ENCODE measurements at regions not wholly inside any gene's neighbourhood (a gene's known extent, or its start where the extent isn't known, plus 50 kb on each side); places are given as distances from the start of the nearest gene placed in this dataset.

GRCh38 chr20:17852323-17852722, 116.3 kb downstream of the SNX5 start:
- no peaks in the 10 kb centered on the region for H3K79me2 ChIP-seq (ENCODE audit: insufficient read depth, low read length)
- H4K20me1 ChIP-seq (ENCODE audit: insufficient read depth) = no peaks in the 10 kb centered on the region
- no peak overlapping the region for H3K4me2 ChIP-seq (ENCODE audit: low read length)
- peaks cover 32 to 34% of the 10 kb centered on the region in 2 experiments for H3K4me1 ChIP-seq (ENCODE audit: control insufficient read depth in 1 of 2, insufficient read depth in 2 of 2, low read length in 2 of 2)
- intact Hi-C loops (cut with micrococcal nuclease) = no loop called here
- BruUV-seq (replicated peaks) = no TSS peak
- ATAC-seq = no peak
- H3K4me3 ChIP-seq (replicated peaks in 1 of 2; ENCODE audit: low read depth in 1 of 2, low read length in 2 of 2) = no peak overlapping the region
- no peak for DNase-seq (ENCODE audit: low read depth, low spot score)
- H3K9me3 ChIP-seq (ENCODE audit: control insufficient read depth in 1 of 2, insufficient read depth in 1 of 2, low read depth in 1 of 2, low read length in 2 of 2) = no peaks in the 10 kb centered on the region
- no peaks in the 10 kb centered on the region for H3K27me3 ChIP-seq (ENCODE audit: insufficient read depth, low read length)
- no peak overlapping the region for H3K9ac ChIP-seq (ENCODE audit: low read length)
- no peaks in the 10 kb centered on the region for H3K9me2 ChIP-seq (ENCODE audit: insufficient read depth)
- CTCF ChIA-PET = no interaction called here
- H2AFZ ChIP-seq (ENCODE audit: low read depth, low read length, poor library complexity, severe bottlenecking) = no peak overlapping the region
- no peak for TF ChIP-seq RAD21 (IDR thresholded peaks at IDR 0.05; ENCODE audit: low read depth)
- TF ChIP-seq POLR2A (IDR thresholded peaks at IDR 0.05; ENCODE audit: borderline replicate concordance, extremely low read depth, insufficient read depth, insufficient read length) = no peak
- TF ChIP-seq REST (IDR thresholded peaks at IDR 0.05; ENCODE audit: low read depth) = no peak
- TF ChIP-seq EZH2phosphoT487 (IDR thresholded peaks at IDR 0.05; ENCODE audit: borderline replicate concordance) = no peak
- no peak for TF ChIP-seq YY1 (IDR thresholded peaks at IDR 0.05; ENCODE audit: extremely low read depth, insufficient replicate concordance, low read depth, low read length)
- TF ChIP-seq EZH2 (IDR thresholded peaks at IDR 0.05) = no peak
- TF ChIP-seq ZNF274 (IDR thresholded peaks at IDR 0.05; ENCODE audit: low read depth, low read length) = no peak
- TF ChIP-seq TCF7L2 (IDR thresholded peaks at IDR 0.05; ENCODE audit: borderline replicate concordance, extremely low read depth, insufficient read depth, insufficient read length) = no peak
- no peak for TF ChIP-seq ZFX (IDR thresholded peaks at IDR 0.05)
- TF ChIP-seq ZBTB33 (IDR thresholded peaks at IDR 0.05; ENCODE audit: extremely low read depth, insufficient replicate concordance, low read length) = no peak
- no peak for TF ChIP-seq MAX (IDR thresholded peaks at IDR 0.05)
- no peak for TF ChIP-seq POLR2AphosphoS5 (IDR thresholded peaks at IDR 0.05; ENCODE audit: low read depth, low read length)
- TF ChIP-seq CTCF (IDR thresholded peaks at IDR 0.05 in 2 of 3, conservative IDR thresholded peaks at IDR 0.05 in 1 of 3; ENCODE audit: borderline replicate concordance in 1 of 3, insufficient read depth in 1 of 3, low read depth in 2 of 3, low read length in 2 of 3) = no peak
- TF ChIP-seq EGR1 (IDR thresholded peaks at IDR 0.05; ENCODE audit: low read depth) = no peak
- no peak for TF ChIP-seq CBX3 (IDR thresholded peaks at IDR 0.05; ENCODE audit: low read depth)
- RAD21 ChIA-PET (ENCODE audit: low non-redundant PET in 1 of 2, low total read pairs in 2 of 2, uncharacterized antibody in 2 of 2, unreplicated experiment in 2 of 2) = no interaction called here
- H3K27ac ChIP-seq (ENCODE audit: low read depth, low read length) = no peak overlapping the region
- POLR2A ChIA-PET = interaction anchor here (1.2 kb wide), 1 partner anchor 10 kb away, joined by 5 read pairs; no protein-coding TSS in a partner anchor
- no peaks in the 10 kb centered on the region for H3K36me3 ChIP-seq (ENCODE audit: control insufficient read depth in 1 of 2, insufficient read depth in 2 of 2, low read length in 2 of 2)

Data from HCT116 (cell line).